Motor neuron (in vitro differentiated cells): ENCODE measurements at regions not wholly inside any gene's neighbourhood (a gene's known extent, or its start where the extent isn't known, plus 50 kb on each side); places are given as distances from the start of the nearest gene placed in this dataset.

Experiments
- ATAC-seq, 8 experiments: fragments of 200-7000 bp; cut with Tn5 transposase; replicated peaks in 6 of 8; 2 replicates each; pipeline ENCODE4 v1.8.0; 2021; ENCODE audit warnings: mild to moderate bottlenecking in 8 of 8, moderate library complexity in 8 of 8
- H3K27ac ChIP-seq, 2 donors: fragments of 250-450 bp; sonication (Bioruptor Pico); 2 replicates each; pipeline ENCODE4 v1.9.0; 2021; ENCODE audit warnings: antibody characterized with exemption in 2 of 2, mild to moderate bottlenecking in 2 of 2, moderate library complexity in 1 of 2
- H3K4me1 ChIP-seq, 2 donors: fragments of 250-450 bp; sonication (Bioruptor Pico); replicated peaks in 1 of 2; 2 replicates each; pipeline ENCODE4 v1.6.1; 2021; ENCODE audit warnings: antibody characterized with exemption in 2 of 2, mild to moderate bottlenecking in 2 of 2, moderate library complexity in 1 of 2
- H3K4me3 ChIP-seq, 5 donors: fragments of 250-450 bp; sonication (Bioruptor Pico); 2 replicates each; pipeline ENCODE4 v1.9.0; 2021; ENCODE audit warnings: antibody characterized with exemption in 5 of 5, mild to moderate bottlenecking in 5 of 5, moderate library complexity in 4 of 5
- WGBS, 10 experiments: fragments of 450-650 bp; shearing (Covaris generic); methylation state at CpG; one replicate each; pipeline ENCODE4 v1.0.0; 2022; 5-methylcytosine and 5-hydroxymethylcytosine counted together
- in situ Hi-C, 9 experiments: fragments of 400-800 bp; cut with MboI; loops; one replicate each; pipeline ENCODE4 v1.15.0; 2021; ENCODE audit warnings: low sequenced_read_pairs in 9 of 9, low pct_unique_long_range_greater_than_20kb in 2 of 9; ENCODE audit not compliant: unreplicated experiment in 9 of 9

GRCh38 chr2:5798084-5798483 lies 105.9 kb downstream of the SOX11 start:
- no peak overlapping the region for H3K27ac ChIP-seq
- H3K4me1 ChIP-seq = peaks cover 0 to 5% of the 10 kb centered on the region in 2 donors
- 0 to 100% (median 65%) methylated on average over 1 to 4 of the region's 4 CpGs; no CpG with 5 or more reads in 2 of the 10 experiments for WGBS, 10 experiments
- H3K4me3 ChIP-seq = no peak overlapping the region
- in situ Hi-C loops = no loop called here
- ATAC-seq = peak in 5 of 8 experiments; percentile 63 to 94 (median 73)

GRCh38 chr2:5799348-5799747 lies 107.2 kb downstream of the SOX11 start:
- Histone ChIP-seq H3K27ac (no peak overlapping the region), H3K4me1 (no peaks in the 10 kb centered on the region), H3K4me3 (no peak overlapping the region)
- no peak for ATAC-seq
- 38 to 100% (median 100%) methylated on average over 1 of the region's 1 CpG; no CpG with 5 or more reads in 5 of the 10 experiments for WGBS, 10 experiments
- in situ Hi-C loops = no loop called here

- ATAC-seq = peak in 5 of 8 experiments; percentile 39 to 95 (median 52)
- no peak overlapping the region for H3K27ac ChIP-seq
- H3K4me1 ChIP-seq = no peaks in the 10 kb centered on the region
- in situ Hi-C loops = no loop called here
- WGBS, 10 experiments = 0 to 79% (median 52%) methylated on average over 2 to 6 of the region's 8 CpGs; no CpG with 5 or more reads in 3 of the 10 experiments
- H3K4me3 ChIP-seq = no peak overlapping the region
Observed at GRCh38 chr2:5803547-5803946, 111.4 kb downstream of the SOX11 start.

GRCh38 chr2:5818961-5819600 lies 126.9 kb downstream of the SOX11 start:
- in situ Hi-C loops = no loop called here
- Histone ChIP-seq H3K4me1 (peaks cover 0 to 5% of the 10 kb centered on the region in 2 donors), H3K4me3 (no peak overlapping the region), H3K27ac (no peak overlapping the region)
- peak in 1 of 8 experiments; percentile 41 for ATAC-seq
- 0 to 100% (median 80%) methylated on average over 1 to 3 of the region's 3 CpGs; no CpG with 5 or more reads in 1 of the 10 experiments for WGBS, 10 experiments

- Histone ChIP-seq H3K4me3 (no peak overlapping the region), H3K4me1 (no peaks in the 10 kb centered on the region), H3K27ac (no peak overlapping the region)
- 0 to 100% (median 100%) methylated on average over 1 to 2 of the region's 2 CpGs; no CpG with 5 or more reads in 3 of the 10 experiments for WGBS, 10 experiments
- no peak for ATAC-seq
- in situ Hi-C loops = no loop called here
Observed at GRCh38 chr2:5824126-5824525, 131.9 kb downstream of the SOX11 start.

GRCh38 chr2:5825686-5826085 lies 133.5 kb downstream of the SOX11 start:
- H3K4me3 ChIP-seq = no peak overlapping the region
- no peak for ATAC-seq
- no peaks in the 10 kb centered on the region for H3K4me1 ChIP-seq
- no peak overlapping the region for H3K27ac ChIP-seq
- in situ Hi-C loops = no loop called here
- WGBS, 10 experiments = 17 to 100% (median 100%) methylated on average over 1 of the region's 1 CpG; no CpG with 5 or more reads in 7 of the 10 experiments

- in situ Hi-C loops = no loop called here
- Histone ChIP-seq H3K4me3 (no peak overlapping the region), H3K27ac (no peak overlapping the region), H3K4me1 (no peaks in the 10 kb centered on the region)
- peak in 1 of 8 experiments; percentile 86 for ATAC-seq
- 0 to 100% (median 65%) methylated on average over 1 to 5 of the region's 5 CpGs for WGBS, 10 experiments
Observed at GRCh38 chr2:5826979-5827655, 134.9 kb downstream of the SOX11 start.

- H3K4me1 ChIP-seq = peaks cover 4 to 5% of the 10 kb centered on the region in 2 donors
- peak in 5 of 8 experiments; percentile 36 to 90 (median 42) for ATAC-seq
Observed at GRCh38 chr2:5834501-5834900, 142.3 kb downstream of the SOX11 start.

GRCh38 chr2:5839550-5839949 lies 147.4 kb downstream of the SOX11 start:
- H3K4me1 ChIP-seq = peaks cover 9 to 10% of the 10 kb centered on the region in 2 donors
- WGBS, 10 experiments = 0 to 13% (median 3%) methylated on average over 1 to 6 of the region's 7 CpGs; no CpG with 5 or more reads in 2 of the 10 experiments
- in situ Hi-C loops = no loop called here
- H3K4me3 ChIP-seq = peak overlapping the region; percentile 4 to 16 (median 5)
- H3K27ac ChIP-seq = peak overlapping the region in 1 of 2 donors; percentile 47
- ATAC-seq = peak in 5 of 8 experiments; percentile 93 to 98 (median 94)

More at GRCh38 chr2:5834501-5834900, 142.3 kb downstream of the SOX11 start:
- in situ Hi-C loops = no loop called here
- Histone ChIP-seq H3K4me3 (no peak overlapping the region), H3K27ac (no peak overlapping the region)
- 0 to 100% (median 84%) methylated on average over 1 to 4 of the region's 4 CpGs; no CpG with 5 or more reads in 6 of the 10 experiments for WGBS, 10 experiments

GRCh38 chr2:5841126-5841525 lies 148.9 kb downstream of the SOX11 start:
- H3K4me1 ChIP-seq = peaks cover 4 to 8% of the 10 kb centered on the region in 2 donors
- WGBS, 10 experiments = 23 to 78% (median 68%) methylated on average over 1 to 2 of the region's 2 CpGs; no CpG with 5 or more reads in 6 of the 10 experiments
- no peak for ATAC-seq
- H3K4me3 ChIP-seq = no peak overlapping the region
- in situ Hi-C loops = no loop called here
- H3K27ac ChIP-seq = no peak overlapping the region

- no peak for ATAC-seq
- 60 to 100% (median 81%) methylated on average over 1 to 5 of the region's 14 CpGs; no CpG with 5 or more reads in 6 of the 10 experiments for WGBS, 10 experiments
- in situ Hi-C loops = no loop called here
- Histone ChIP-seq H3K4me1 (peaks cover 4 to 8% of the 10 kb centered on the region in 2 donors), H3K4me3 (no peak overlapping the region), H3K27ac (no peak overlapping the region)
Observed at GRCh38 chr2:5842326-5842725, 150.1 kb downstream of the SOX11 start.

- WGBS, 10 experiments = 0 to 88% (median 19%) methylated on average over 2 to 6 of the region's 6 CpGs; no CpG with 5 or more reads in 3 of the 10 experiments
- H3K4me3 ChIP-seq = no peak overlapping the region
- peak in 1 of 8 experiments; percentile 25 for ATAC-seq
- in situ Hi-C loops = no loop called here
- H3K27ac ChIP-seq = no peak overlapping the region
- H3K4me1 ChIP-seq = peaks cover 5 to 10% of the 10 kb centered on the region in 2 donors
Observed at GRCh38 chr2:5845798-5846330, 153.7 kb downstream of the SOX11 start.

GRCh38 chr2:5846881-5847280 lies 154.7 kb downstream of the SOX11 start:
- in situ Hi-C loops = no loop called here
- no peak for ATAC-seq
- Histone ChIP-seq H3K27ac (no peak overlapping the region), H3K4me1 (peaks cover 5 to 11% of the 10 kb centered on the region in 2 donors), H3K4me3 (no peak overlapping the region)
- WGBS, 10 experiments = 19 to 95% (median 93%) methylated on average over 2 to 5 of the region's 7 CpGs; no CpG with 5 or more reads in 3 of the 10 experiments
